ENCODE measurements at regions not wholly inside any gene's neighbourhood (a gene's known extent, or its start where the extent isn't known, plus 50 kb on each side); places are given as distances from the start of the nearest gene placed in this dataset.

DNA sequence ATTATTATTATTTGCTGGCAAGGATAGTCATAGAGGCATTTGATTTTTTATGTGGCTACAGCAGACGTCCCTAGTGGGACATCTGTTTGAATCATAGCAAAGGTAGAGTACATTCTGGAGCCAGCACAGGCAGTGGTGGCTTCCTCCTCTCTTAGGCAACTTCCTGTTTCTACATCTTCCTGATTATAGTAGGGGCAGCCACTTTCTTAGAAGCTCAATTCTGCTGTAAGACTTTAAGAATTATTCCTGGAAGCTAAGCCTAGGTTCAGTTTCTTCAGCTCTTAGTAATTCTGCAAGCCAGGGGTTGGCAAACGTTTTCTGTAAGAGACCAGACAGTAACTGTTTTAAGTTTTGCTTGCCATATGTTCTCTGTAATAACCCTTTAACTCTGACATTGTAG lies 129.3 kb upstream of the TENM4 start:
- DNase-seq, result no peak

- no peak for DNase-seq
These were observed 123.6 kb upstream of the TENM4 start for GRCh38 chr11:79564288-79564925.

GRCh38 chr11:79561496-79561895 lies 120.7 kb upstream of the TENM4 start:
- DNase-seq, result no peak

DNA sequence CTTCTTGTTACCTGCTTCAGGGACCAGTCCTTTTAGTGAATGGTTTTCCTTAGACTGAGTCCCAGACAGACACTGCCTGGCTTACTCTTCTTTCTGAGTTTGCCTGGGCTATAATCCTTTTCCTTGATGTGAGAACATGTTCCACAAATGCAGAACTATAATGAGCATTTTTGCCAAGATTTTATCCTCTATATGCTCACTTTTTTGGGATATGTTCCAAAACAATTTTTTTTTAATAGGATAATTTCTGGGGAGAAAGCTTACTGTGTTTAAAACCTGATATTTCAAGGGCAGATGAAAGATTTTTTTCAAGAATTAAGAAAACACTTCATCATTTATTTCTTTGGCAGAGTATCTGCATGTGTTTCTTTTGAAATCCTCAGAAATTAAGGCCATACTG lies 110.0 kb upstream of the TENM4 start:
- DNase-seq, result no peak

DNA sequence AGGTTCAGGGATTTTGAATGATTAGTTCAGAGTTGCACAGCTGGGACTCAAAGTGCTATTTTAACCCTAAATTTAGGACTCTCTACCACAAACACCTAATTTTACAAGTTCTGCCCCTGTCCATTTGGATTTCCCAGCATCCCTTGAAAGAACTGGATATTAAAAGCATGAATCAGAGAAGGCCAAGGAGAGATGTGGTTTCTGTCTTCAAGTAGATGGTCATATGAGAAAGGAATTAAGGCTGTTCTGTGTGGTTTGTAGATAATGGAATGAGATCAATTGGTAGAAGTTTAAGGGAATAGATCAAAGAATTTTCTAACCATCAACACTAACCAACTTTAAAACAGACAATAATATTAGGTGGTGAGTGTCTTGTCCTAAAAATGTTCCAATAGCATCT lies 106.4 kb upstream of the TENM4 start:
- no peak for DNase-seq

- DNase-seq, result no peak
These were observed 105.5 kb upstream of the TENM4 start for GRCh38 chr11:79546351-79546750.

GRCh38 chr11:79544361-79544760 lies 103.5 kb upstream of the TENM4 start:
- no peak for DNase-seq

- DNase-seq, result no peak
These were observed 102.3 kb upstream of the TENM4 start for GRCh38 chr11:79543101-79543500.

- no peak for DNase-seq
These were observed 100.6 kb upstream of the TENM4 start for GRCh38 chr11:79541466-79541865.

GRCh38 chr11:79538775-79539174 lies 97.9 kb upstream of the TENM4 start:
- DNase-seq, result no peak

GRCh38 chr11:79536155-79536917 lies 95.5 kb upstream of the TENM4 start:
- DNase-seq, result no peak

DNA sequence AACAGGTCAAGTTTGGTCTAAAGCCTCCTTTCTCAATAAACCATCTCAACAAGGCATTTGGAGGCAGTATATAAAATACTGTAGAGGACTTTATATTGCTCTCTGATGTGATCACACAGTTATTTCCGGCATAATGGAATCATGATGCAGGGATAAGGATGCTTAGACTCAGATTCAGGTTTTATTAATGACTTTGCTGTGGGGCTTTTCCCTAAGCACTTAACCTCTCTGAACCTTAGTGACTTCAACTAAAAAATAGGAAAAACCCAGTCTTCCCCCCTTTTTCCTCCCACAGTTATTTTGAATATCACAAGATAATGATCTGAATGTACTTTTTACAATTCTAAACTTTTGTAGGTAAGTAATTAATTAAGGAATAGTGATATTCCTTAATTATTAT lies 94.8 kb upstream of the TENM4 start:
- DNase-seq, result no peak

DNA sequence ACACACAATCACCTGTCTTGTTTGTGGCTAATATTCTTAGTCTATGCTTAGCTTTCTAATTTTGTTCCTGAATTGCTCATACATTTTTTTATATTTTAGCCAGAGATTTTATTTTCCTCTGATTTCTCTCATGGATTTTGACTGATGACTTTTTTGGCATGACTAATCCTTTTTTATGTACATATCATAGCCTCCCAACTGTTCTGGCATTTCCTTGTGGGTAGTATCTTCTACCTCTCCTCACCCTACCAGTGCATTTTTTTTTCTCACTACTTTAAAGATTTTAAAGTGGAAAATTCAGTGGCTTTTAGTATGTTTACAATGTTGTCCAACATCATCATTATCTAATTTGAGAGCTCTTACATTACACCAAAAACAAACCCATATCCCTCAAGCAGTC lies 84.4 kb upstream of the TENM4 start:
- no peak for DNase-seq

GRCh38 chr11:79522626-79523025 lies 81.8 kb upstream of the TENM4 start:
- no peak for DNase-seq

- no peak for DNase-seq
These were observed 79.3 kb upstream of the TENM4 start for GRCh38 chr11:79520086-79520485.

DNA sequence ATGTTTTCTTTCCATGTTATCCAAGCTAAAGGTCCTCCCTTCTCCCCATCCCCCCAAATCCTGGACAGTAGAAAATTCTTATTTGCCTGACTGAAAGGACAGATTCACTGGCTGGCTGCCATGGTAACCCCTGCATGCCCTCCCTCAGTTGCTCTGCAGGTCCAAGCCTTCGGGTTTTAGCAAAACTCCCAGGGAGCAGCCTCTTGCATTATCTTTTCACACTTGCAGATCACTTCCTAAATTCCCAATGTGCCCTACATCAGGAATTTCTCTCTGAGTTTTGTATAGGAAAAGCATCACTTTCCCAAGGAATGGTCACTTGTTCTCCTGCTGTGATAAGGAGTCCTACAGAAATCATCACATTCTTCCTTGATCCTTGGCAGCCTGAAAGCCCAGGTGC lies 75.0 kb upstream of the TENM4 start:
- no peak for DNase-seq

DNA sequence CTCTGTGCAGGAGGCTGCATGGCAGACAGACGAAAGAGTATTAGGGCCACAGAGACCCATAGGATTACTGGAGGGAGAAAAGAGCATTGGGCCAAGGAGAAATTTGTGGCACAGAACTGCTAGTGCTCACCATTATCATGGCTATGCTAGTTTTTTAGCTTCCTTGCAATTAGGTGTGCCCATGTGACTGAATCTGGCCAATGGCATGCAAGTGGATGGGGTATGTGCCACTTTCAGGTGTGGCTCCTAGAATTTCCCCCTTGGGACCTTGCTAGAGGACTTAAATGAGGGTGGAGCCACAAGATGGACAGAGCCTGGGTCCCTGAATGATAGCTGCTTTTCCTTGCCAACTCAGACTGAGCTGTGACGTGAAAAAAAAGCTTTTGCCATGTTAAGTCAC lies 73.9 kb upstream of the TENM4 start:
- DNase-seq, result no peak

- no peak for DNase-seq
These were observed 73.5 kb upstream of the TENM4 start for GRCh38 chr11:79514290-79514689.

- DNase-seq, result no peak
These were observed 72.1 kb upstream of the TENM4 start for GRCh38 chr11:79512706-79513469.

DNA sequence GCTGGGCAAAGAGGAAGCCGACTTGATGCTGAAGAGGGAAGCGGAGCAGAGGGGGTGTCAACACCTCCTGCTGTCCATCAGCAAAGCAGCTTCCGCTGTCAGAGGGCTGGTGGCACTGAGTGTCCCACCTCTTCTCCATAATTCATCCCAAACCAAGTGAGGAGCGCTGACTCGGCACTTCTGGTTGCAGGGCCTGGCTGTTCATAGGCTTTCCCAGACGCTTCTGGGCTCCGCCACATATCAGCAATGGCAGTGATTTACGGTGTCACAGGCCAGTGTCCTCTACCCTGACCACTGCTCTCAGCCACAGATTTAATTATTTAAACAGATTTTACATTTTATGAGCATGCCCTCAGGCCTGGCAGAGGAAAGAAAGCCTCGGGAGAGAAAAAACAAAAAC lies 70.1 kb upstream of the TENM4 start:
- DNase-seq, result no peak

DNA sequence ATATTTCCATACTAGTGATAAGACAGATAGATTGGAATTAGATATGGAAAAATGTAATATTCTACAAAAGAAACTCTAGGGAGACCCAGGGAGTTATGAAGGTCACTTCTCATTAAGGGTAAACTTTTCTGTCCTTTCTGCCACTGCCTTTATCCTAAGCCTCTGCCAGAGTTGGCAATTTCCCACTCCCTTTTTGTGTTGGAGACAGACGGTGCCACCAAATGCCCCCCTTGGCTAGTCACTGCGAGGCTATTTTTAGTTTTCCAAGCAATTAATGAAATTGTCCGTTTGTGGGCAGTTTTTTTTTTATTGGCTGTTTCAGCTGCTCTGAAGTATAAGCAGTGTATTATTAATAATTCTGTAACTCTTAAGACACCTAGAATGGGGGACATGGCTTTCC lies 67.6 kb upstream of the TENM4 start:
- DNase-seq, result no peak

DNA sequence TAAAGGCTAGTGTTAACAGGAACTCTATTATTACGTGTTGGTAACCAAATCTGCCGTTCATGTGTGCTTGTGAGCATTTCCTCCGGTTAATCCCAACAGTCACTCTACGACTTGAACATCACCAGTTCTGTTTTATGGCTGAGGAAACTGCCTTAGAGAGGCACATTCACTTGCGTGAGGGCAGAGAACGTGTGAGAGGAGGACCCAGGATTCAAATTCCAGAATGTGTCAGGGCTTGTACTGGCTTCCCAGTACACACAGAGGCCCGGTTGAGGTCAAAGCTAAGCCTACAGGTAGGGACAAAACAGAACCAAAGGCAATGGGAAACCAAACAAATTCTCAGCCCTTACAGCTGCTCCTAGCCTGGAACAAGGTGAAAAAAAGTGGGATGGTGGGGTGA lies 66.9 kb upstream of the TENM4 start:
- no peak for DNase-seq

DNA sequence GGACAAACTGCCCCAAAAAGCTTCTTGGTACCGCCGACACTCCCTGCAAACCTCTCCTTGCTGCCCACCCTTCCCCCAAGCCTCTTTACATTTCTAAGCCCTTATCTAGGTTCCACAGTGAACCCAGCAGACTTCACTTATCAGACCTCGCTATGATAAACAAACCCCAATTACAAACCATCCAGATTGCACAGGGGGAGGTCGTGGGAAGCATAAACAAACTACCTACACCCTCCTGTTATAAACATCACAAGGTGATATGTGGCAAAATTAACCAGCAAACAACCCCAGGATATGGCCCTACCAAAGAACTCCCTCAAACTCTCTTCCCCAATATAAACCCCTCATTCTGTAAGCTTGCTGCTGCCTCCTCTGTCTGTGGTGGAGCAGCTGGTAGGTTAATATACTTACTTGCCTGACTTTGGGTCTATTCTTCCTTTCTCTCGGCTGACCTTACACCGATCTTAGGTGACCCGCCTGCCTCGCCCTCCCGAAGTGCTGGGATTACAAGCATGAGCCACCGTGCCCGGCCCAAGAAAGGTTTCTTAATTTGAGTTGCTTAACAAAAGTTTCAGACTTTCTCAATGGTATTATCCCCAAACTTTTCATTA lies 66.0 kb upstream of the TENM4 start:
- DNase-seq, result no peak

DNA sequence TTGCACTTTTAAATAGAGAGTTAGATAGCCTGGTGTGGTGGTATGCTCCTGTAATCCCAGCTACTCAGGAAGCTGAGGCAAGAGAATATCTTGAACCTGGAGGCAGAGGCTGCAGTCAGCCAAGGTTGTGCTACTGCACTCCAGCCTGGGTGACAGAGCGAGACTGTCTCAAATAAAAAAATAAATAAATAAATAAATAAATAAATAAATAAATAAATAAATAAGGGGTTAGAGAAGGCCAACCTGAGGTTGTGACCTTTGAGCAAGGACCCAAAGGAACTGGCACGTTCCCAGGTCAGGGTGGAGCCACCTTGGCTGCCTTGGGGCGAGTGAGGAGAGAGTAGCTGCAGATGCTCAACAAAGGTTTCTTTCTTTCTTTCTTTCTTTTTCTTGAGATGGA lies 65.3 kb upstream of the TENM4 start:
- DNase-seq, result no peak

Data from inflammatory macrophage treated with lipopolysaccharide for 4 hours (primary cell).